ENCODE measurements at regions not wholly inside any gene's neighbourhood (a gene's known extent, or its start where the extent isn't known, plus 50 kb on each side); places are given as distances from the start of the nearest gene placed in this dataset.

DNA sequence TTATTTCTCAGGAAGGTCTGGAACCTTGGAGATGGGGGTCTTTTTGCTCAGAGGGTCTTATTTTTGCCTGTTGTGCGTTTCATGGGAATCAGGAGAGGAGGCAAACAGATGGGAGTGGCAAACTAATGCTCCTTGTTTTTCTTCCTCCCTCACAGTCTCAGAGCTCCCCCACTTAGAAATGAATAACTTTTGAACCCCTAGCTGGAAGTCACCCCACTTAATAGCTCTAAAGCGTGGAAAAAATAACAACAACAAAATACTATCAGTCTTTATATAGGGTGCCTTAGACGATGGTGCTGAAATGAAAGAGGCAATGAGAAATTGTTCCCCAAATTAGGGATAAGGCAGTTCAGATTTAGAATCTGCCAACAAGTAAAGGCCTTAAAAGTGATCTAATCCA, 76.8 kb upstream of the BDNF start:
- Histone ChIP-seq H3K9me3 (ENCODE audit: insufficient read depth, low read length) (no peaks in the 10 kb centered on the region), H3K36me3 (replicated peaks; ENCODE audit: low read depth, low read length) (no peaks in the 10 kb centered on the region), H3K4me2 (ENCODE audit: low read length) (no peak overlapping the region), H3K79me2 (ENCODE audit: low read length) (no peaks in the 10 kb centered on the region), H2AFZ (ENCODE audit: low read depth, low read length) (no peak overlapping the region), H3K4me3 (ENCODE audit: low read length) (no peak overlapping the region), H3K4me1 (ENCODE audit: low read length) (no peaks in the 10 kb centered on the region), H4K20me1 (ENCODE audit: insufficient read depth, low read length) (no peaks in the 10 kb centered on the region), H3K9ac (ENCODE audit: low read length) (no peak overlapping the region), H3K27me3 (ENCODE audit: low read depth, low read length) (0 out of 2 replicates have a peak, but pooled peaks cover 5% of the 10 kb centered on the region), H3K27ac (ENCODE audit: low read length) (no peak overlapping the region)
- no peak for TF ChIP-seq EZH2phosphoT487 (IDR thresholded peaks at IDR 0.05; ENCODE audit: low read depth)
- TF ChIP-seq, protein P1, sequence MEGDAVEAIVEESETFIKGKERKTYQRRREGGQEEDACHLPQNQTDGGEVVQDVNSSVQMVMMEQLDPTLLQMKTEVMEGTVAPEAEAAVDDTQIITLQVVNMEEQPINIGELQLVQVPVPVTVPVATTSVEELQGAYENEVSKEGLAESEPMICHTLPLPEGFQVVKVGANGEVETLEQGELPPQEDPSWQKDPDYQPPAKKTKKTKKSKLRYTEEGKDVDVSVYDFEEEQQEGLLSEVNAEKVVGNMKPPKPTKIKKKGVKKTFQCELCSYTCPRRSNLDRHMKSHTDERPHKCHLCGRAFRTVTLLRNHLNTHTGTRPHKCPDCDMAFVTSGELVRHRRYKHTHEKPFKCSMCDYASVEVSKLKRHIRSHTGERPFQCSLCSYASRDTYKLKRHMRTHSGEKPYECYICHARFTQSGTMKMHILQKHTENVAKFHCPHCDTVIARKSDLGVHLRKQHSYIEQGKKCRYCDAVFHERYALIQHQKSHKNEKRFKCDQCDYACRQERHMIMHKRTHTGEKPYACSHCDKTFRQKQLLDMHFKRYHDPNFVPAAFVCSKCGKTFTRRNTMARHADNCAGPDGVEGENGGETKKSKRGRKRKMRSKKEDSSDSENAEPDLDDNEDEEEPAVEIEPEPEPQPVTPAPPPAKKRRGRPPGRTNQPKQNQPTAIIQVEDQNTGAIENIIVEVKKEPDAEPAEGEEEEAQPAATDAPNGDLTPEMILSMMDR (IDR thresholded peaks at IDR 0.05; ENCODE audit: low read depth, low read length) = no peak

DNA sequence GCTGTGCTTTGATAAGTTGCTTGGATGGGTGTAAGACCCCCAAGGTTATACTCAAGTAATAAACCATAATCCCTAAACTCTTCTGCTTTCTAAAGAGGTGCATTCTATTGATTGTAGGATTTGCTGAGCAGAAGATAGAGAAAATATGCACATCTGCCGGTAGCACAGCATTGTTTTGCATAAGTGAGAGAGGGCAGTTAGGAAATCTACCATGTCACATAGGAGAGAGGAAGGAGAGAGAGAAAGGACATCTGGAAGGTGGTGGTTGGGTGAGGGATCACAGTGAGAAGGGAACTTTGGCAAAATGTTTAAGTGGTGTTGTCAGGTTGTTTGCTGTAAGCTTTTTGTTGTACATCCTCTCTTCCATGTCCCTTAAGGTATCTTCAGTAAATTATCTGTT, 73.6 kb upstream of the BDNF start:
- H4K20me1 ChIP-seq (ENCODE audit: insufficient read depth, low read length) = no peaks in the 10 kb centered on the region
- no peak overlapping the region for H3K4me2 ChIP-seq (ENCODE audit: low read length)
- H3K4me3 ChIP-seq (ENCODE audit: low read length) = no peak overlapping the region
- no peak overlapping the region for H3K27ac ChIP-seq (ENCODE audit: low read length)
- no peaks in the 10 kb centered on the region for H3K79me2 ChIP-seq (ENCODE audit: low read length)
- H3K36me3 ChIP-seq (replicated peaks; ENCODE audit: low read depth, low read length) = no peaks in the 10 kb centered on the region
- H3K9ac ChIP-seq (ENCODE audit: low read length) = no peak overlapping the region
- no peak overlapping the region for H2AFZ ChIP-seq (ENCODE audit: low read depth, low read length)
- TF ChIP-seq, protein P1 (IDR thresholded peaks at IDR 0.05; ENCODE audit: low read depth, low read length) = no peak
- TF ChIP-seq EZH2phosphoT487 (IDR thresholded peaks at IDR 0.05; ENCODE audit: low read depth) = no peak
- no peaks in the 10 kb centered on the region for H3K9me3 ChIP-seq (ENCODE audit: insufficient read depth, low read length)
- H3K27me3 ChIP-seq (ENCODE audit: low read depth, low read length) = peaks cover 11% of the 10 kb centered on the region; the same call in 1 of the 2 replicates
- H3K4me1 ChIP-seq (ENCODE audit: low read length) = no peaks in the 10 kb centered on the region

DNA sequence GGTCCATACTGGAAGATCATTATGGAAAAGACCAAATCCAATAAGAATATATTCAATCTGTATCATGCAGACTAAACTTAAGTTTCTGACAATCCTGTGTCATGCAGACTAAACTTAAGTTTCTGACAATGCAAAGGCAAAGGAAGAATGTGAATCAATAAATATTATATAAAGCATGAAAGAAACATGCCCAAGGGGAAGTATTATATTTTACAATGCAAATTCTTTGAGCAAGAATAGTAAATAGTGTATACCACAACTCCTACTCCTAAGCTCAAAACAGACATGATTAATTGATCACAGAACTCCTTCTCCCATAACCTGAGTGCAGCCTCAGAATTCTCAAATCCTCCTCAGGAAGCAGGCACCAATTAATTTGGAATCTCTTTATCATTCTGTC, 71.3 kb upstream of the BDNF start:
- H3K9ac ChIP-seq (ENCODE audit: low read length) = no peak overlapping the region
- no peaks in the 10 kb centered on the region for H3K36me3 ChIP-seq (replicated peaks; ENCODE audit: low read depth, low read length)
- no peaks in the 10 kb centered on the region for H3K9me3 ChIP-seq (ENCODE audit: insufficient read depth, low read length)
- H3K27me3 ChIP-seq (ENCODE audit: low read depth, low read length) = peaks cover 16% of the 10 kb centered on the region
- no peak overlapping the region for H3K27ac ChIP-seq (ENCODE audit: low read length)
- TF ChIP-seq, protein P1 (IDR thresholded peaks at IDR 0.05; ENCODE audit: low read depth, low read length) = no peak
- TF ChIP-seq EZH2phosphoT487 (IDR thresholded peaks at IDR 0.05; ENCODE audit: low read depth) = no peak
- H3K4me3 ChIP-seq (ENCODE audit: low read length) = no peak overlapping the region
- no peaks in the 10 kb centered on the region for H3K4me1 ChIP-seq (ENCODE audit: low read length)
- H2AFZ ChIP-seq (ENCODE audit: low read depth, low read length) = no peak overlapping the region
- H3K79me2 ChIP-seq (ENCODE audit: low read length) = no peaks in the 10 kb centered on the region
- H3K4me2 ChIP-seq (ENCODE audit: low read length) = no peak overlapping the region
- no peaks in the 10 kb centered on the region for H4K20me1 ChIP-seq (ENCODE audit: insufficient read depth, low read length)

DNA sequence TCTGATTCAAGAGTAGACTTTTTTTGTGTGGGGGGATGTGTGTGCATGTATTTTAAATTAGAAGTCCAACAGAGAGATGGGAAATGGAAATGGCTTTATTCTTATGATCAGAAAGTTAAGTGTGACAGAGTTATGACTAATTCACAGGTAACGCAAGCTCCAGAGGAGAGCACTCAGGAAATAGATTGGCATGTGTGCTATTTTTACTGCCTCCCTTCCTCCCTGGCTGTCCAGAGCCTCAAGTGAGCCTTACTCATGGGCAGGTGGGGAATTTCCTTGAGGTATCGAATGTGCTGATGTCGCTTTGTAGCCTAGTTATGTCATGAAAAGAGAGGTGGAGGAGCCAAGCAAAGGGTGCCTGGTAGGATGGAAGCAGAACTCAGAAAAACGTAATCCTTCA, 70.3 kb upstream of the BDNF start:
- Histone ChIP-seq H3K79me2 (ENCODE audit: low read length) (no peaks in the 10 kb centered on the region), H3K9me3 (ENCODE audit: insufficient read depth, low read length) (no peaks in the 10 kb centered on the region), H3K4me2 (ENCODE audit: low read length) (no peak overlapping the region), H4K20me1 (ENCODE audit: insufficient read depth, low read length) (no peaks in the 10 kb centered on the region), H2AFZ (ENCODE audit: low read depth, low read length) (no peak overlapping the region), H3K27ac (ENCODE audit: low read length) (no peak overlapping the region), H3K27me3 (ENCODE audit: low read depth, low read length) (peaks cover 16% of the 10 kb centered on the region), H3K4me3 (ENCODE audit: low read length) (no peak overlapping the region), H3K9ac (ENCODE audit: low read length) (no peak overlapping the region), H3K36me3 (replicated peaks; ENCODE audit: low read depth, low read length) (no peaks in the 10 kb centered on the region), H3K4me1 (ENCODE audit: low read length) (no peaks in the 10 kb centered on the region)
- TF ChIP-seq, protein P1 (IDR thresholded peaks at IDR 0.05; ENCODE audit: low read depth, low read length) = no peak
- no peak for TF ChIP-seq EZH2phosphoT487 (IDR thresholded peaks at IDR 0.05; ENCODE audit: low read depth)

Measured in OCI-LY3 (cell line).